Heart left ventricle (tissue), 13 donors: ENCODE measurements at regions not wholly inside any gene's neighbourhood (a gene's known extent, or its start where the extent isn't known, plus 50 kb on each side); places are given as distances from the start of the nearest gene placed in this dataset.

ENCODE experiments used
- CTCF ChIP-seq, 12 donors: fragments of 200-600 bp; sonication (generic) in 4 of 12; IDR thresholded peaks; one replicate each; pipeline versions ENCODE4 v1.5.0 to v1.8.0; 2018 to 2022; ENCODE audit warnings: antibody characterized with exemption in 12 of 12, mild to moderate bottlenecking in 5 of 12
- POLR2A ChIP-seq, 2 donors: fragments of 450-650 bp; IDR thresholded peaks; one replicate each; pipeline ENCODE4 v1.6.1; 2017; ENCODE audit warnings: antibody characterized with exemption in 2 of 2, mild to moderate bottlenecking in 2 of 2, moderate library complexity in 2 of 2
- donor health status: ischemic (EF 13 %, LVEDD 7.1; RV severe dilation, severe dysfunction).
- donor health status: DM: no; HTN: yes; CAD: no.
- donor health status: DM: no; HTN: no; CAD: no.
- donor health status: ischemic (EF 25% LVEDD 6.9; RV normal size, moderate dysfunction).
- donor health status: ischemic (EF 25% LVEDD 5.7; RV mildly dilated, moderate dysfunction).
- donor health status: ischemic (EF 35%, LVEDD 5.7; RV mildly dilated, moderate dysfunction).
- donor health status: nonischemic (EF 11% LVEDD 7.7; RV severe dilation, severe dysfunction).
- donor health status: DM: yes; HTN: yes; CAD: no.
- donor health status: PGD.
- donor health status: ischemic (EF 29% LVEDD 5.4; RV normal size, mild dysfunction).
- donor health status: nonischemic (EF 23%, LVEDD 6.1; RV moderate dilation, normal function).

- TF ChIP-seq CTCF (IDR thresholded peaks at IDR 0.05) (no peak), POLR2A (IDR thresholded peaks at IDR 0.05) (no peak)
Measured at GRCh38 chr11:30089921-30090320, 73.1 kb upstream of the KCNA4 start.
